Fibroblast of lung (primary cell): ENCODE measurements at regions not wholly inside any gene's neighbourhood (a gene's known extent, or its start where the extent isn't known, plus 50 kb on each side); places are given as distances from the start of the nearest gene placed in this dataset.

Experiments
- DNase-seq, 2 donors: peaks; one replicate each; pipeline versions ENCODE4 v3.0.0 to v3.0.0-alpha.2; 2010; ENCODE audit warnings: low read depth in 2 of 2
- H2AFZ ChIP-seq: 2 replicates; pipeline ENCODE4 v1.5.1; 2012; ENCODE audit warnings: low read length, control low read depth, inconsistent platforms
- H3K27ac ChIP-seq: 2 replicates; pipeline ENCODE4 v1.5.1; 2011; ENCODE audit warnings: low read length, control low read depth; ENCODE audit not compliant: insufficient read depth
- H3K27me3 ChIP-seq: 2 replicates; pipeline ENCODE4 v1.5.1; 2011; ENCODE audit warnings: mild to moderate bottlenecking, low read length; ENCODE audit not compliant: control insufficient read depth, insufficient read depth
- H3K36me3 ChIP-seq: 2 replicates; pipeline ENCODE4 v1.5.1; 2011; ENCODE audit warnings: low read length; ENCODE audit not compliant: control insufficient read depth, insufficient read depth
- H3K4me1 ChIP-seq: 2 replicates; pipeline ENCODE4 v1.5.1; 2011; ENCODE audit warnings: low read length; ENCODE audit not compliant: control insufficient read depth, insufficient read depth; ENCODE audit errors: extremely low read depth
- H3K4me2 ChIP-seq: 2 replicates; pipeline ENCODE4 v1.5.1; 2011; ENCODE audit warnings: low read length, control low read depth; ENCODE audit not compliant: insufficient read depth; ENCODE audit errors: extremely low read depth
- H3K4me3 ChIP-seq, 4 experiments: fragments of 200-600 bp in 1 of 4; sonication (generic) in 1 of 4; replicated peaks in 1 of 4; 2 replicates each; pipeline ENCODE4 v1.5.1; 2011 to 2016; ENCODE audit warnings: low read length in 4 of 4, low read depth in 3 of 4, mild to moderate bottlenecking in 3 of 4, control low read depth in 2 of 4, inconsistent platforms in 1 of 4, mixed read lengths in 1 of 4; ENCODE audit not compliant: insufficient read depth in 1 of 4; ENCODE audit errors: control extremely low read depth in 1 of 4
- H3K79me2 ChIP-seq: 2 replicates; pipeline ENCODE4 v1.5.1; 2012; ENCODE audit warnings: mild to moderate bottlenecking, low read length, inconsistent platforms; ENCODE audit not compliant: control insufficient read depth, insufficient read depth
- H3K9ac ChIP-seq: 2 replicates; pipeline ENCODE4 v1.5.1; 2011; ENCODE audit warnings: mild to moderate bottlenecking, low read length, control low read depth; ENCODE audit not compliant: insufficient read depth
- H3K9me3 ChIP-seq: 2 replicates; pipeline ENCODE4 v1.5.1; 2012; ENCODE audit warnings: low read depth, low read length; ENCODE audit not compliant: control insufficient read depth, insufficient read depth
- H4K20me1 ChIP-seq: 2 replicates; pipeline ENCODE4 v1.5.1; 2011; ENCODE audit warnings: low read length; ENCODE audit not compliant: control insufficient read depth, insufficient read depth; ENCODE audit errors: extremely low read depth
- EZH2 ChIP-seq: IDR thresholded peaks from 2 replicates; pipeline ENCODE4 v1.5.1; 2012; ENCODE audit warnings: low read length, control low read depth, mild to moderate bottlenecking; ENCODE audit errors: missing control alignments
- TF ChIP-seq, protein P1 (sequence below), 2 donors: IDR thresholded peaks in 1 of 2; conservative IDR thresholded peaks in 1 of 2; 1 replicate in 1 of 2; 2 replicates in 1 of 2; pipeline ENCODE4 v1.5.1; 2011 to 2012; ENCODE audit warnings: low read length in 2 of 2, control low read depth in 1 of 2, inconsistent platforms in 1 of 2, low read depth in 1 of 2, mild to moderate bottlenecking in 1 of 2

DNA sequence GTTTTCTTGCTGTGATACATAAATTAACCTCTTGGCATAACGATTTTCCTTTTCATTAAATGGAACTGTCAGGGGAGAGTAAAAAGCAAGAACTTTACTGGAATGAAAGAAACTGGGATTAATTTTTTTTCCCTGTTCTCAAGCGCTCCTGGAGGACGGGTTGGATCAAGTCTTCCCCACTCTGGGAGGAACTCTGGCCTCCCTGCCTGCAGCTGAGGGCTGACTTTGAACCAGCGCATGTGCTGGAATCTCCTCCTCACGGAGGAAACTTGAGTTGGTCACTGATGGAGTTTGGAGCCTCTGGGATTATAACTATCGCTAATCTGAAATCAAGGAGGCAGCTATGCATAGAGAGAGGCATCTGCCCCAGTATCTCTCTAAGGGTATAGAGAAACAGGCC lies 406.4 kb upstream of the TMEM132C start:
- Histone ChIP-seq H3K4me2 (no peak overlapping the region), H3K36me3 (no peaks in the 10 kb centered on the region), H3K9me3 (no peaks in the 10 kb centered on the region), H4K20me1 (no peaks in the 10 kb centered on the region), H3K4me1 (no peaks in the 10 kb centered on the region), H3K27me3 (no peaks in the 10 kb centered on the region), H2AFZ (no peak overlapping the region), H3K4me3 (no peak overlapping the region), H3K9ac (no peak overlapping the region), H3K27ac (no peak overlapping the region), H3K79me2 (no peaks in the 10 kb centered on the region)
- no peak for TF ChIP-seq EZH2
- TF ChIP-seq, protein P1, sequence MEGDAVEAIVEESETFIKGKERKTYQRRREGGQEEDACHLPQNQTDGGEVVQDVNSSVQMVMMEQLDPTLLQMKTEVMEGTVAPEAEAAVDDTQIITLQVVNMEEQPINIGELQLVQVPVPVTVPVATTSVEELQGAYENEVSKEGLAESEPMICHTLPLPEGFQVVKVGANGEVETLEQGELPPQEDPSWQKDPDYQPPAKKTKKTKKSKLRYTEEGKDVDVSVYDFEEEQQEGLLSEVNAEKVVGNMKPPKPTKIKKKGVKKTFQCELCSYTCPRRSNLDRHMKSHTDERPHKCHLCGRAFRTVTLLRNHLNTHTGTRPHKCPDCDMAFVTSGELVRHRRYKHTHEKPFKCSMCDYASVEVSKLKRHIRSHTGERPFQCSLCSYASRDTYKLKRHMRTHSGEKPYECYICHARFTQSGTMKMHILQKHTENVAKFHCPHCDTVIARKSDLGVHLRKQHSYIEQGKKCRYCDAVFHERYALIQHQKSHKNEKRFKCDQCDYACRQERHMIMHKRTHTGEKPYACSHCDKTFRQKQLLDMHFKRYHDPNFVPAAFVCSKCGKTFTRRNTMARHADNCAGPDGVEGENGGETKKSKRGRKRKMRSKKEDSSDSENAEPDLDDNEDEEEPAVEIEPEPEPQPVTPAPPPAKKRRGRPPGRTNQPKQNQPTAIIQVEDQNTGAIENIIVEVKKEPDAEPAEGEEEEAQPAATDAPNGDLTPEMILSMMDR (conservative IDR thresholded peaks at IDR 0.05 in 1 of 2, IDR thresholded peaks at IDR 0.05 in 1 of 2; ENCODE audit: low read depth in 1 of 2, low read length in 2 of 2) = no peak
- no peak for DNase-seq

DNA sequence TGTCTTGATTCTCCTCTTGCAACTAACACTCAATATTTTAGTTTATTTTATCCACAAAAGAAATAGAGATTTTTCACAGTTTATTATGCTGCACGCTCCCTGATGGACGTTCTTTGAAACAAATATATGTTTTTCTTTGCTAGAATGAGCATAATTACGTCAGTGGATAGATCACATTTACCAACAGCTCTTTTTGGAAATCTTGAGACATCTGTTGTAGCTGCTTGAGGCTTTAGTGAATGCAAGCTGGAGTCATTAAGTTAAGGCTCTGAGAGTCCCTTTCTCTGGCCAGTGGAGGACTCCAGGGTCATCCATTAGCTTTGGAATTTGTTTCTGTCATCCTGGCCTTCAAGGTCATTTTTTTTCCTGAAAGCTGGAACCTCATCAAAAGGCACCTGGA lies 405.6 kb upstream of the TMEM132C start:
- H2AFZ ChIP-seq = no peak overlapping the region
- H3K4me2 ChIP-seq = no peak overlapping the region
- no peaks in the 10 kb centered on the region for H3K9me3 ChIP-seq
- H3K79me2 ChIP-seq = no peaks in the 10 kb centered on the region
- H3K4me3 ChIP-seq = no peak overlapping the region
- H3K36me3 ChIP-seq = no peaks in the 10 kb centered on the region
- no peak overlapping the region for H3K9ac ChIP-seq
- H3K27me3 ChIP-seq = no peaks in the 10 kb centered on the region
- no peak overlapping the region for H3K27ac ChIP-seq
- H3K4me1 ChIP-seq = no peaks in the 10 kb centered on the region
- TF ChIP-seq EZH2 = no peak
- TF ChIP-seq, protein P1 (conservative IDR thresholded peaks at IDR 0.05 in 1 of 2, IDR thresholded peaks at IDR 0.05 in 1 of 2; ENCODE audit: low read depth in 1 of 2, low read length in 2 of 2) = no peak
- H4K20me1 ChIP-seq = no peaks in the 10 kb centered on the region
- no peak for DNase-seq

DNA sequence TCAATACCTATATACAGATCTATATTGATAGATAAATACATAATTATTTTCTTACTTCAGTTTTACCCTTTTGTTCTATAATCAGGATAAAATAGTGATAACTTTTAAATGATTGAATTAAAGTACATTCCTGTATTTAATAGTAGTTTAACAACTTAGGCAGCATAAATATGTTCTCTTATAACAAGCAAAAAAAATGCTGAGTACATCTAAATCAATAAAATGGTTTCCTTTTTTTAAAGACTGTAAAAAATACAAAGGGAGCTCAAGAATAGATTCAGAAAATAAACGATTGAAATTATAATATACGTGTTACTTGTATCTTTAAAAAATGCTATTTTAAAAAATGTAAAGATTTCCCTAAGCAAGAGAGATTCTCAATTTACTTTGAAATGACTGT lies 393.7 kb upstream of the TMEM132C start:
- Histone ChIP-seq H2AFZ (no peak overlapping the region), H3K4me1 (no peaks in the 10 kb centered on the region), H4K20me1 (no peaks in the 10 kb centered on the region), H3K27ac (no peak overlapping the region), H3K9me3 (no peaks in the 10 kb centered on the region), H3K4me2 (no peak overlapping the region), H3K27me3 (no peaks in the 10 kb centered on the region), H3K79me2 (no peaks in the 10 kb centered on the region), H3K36me3 (no peaks in the 10 kb centered on the region), H3K4me3 (no peak overlapping the region), H3K9ac (no peak overlapping the region)
- TF ChIP-seq EZH2 = no peak
- TF ChIP-seq, protein P1 (conservative IDR thresholded peaks at IDR 0.05 in 1 of 2, IDR thresholded peaks at IDR 0.05 in 1 of 2; ENCODE audit: low read depth in 1 of 2, low read length in 2 of 2) = no peak
- DNase-seq = no peak
